IMR-90 (cell line): ENCODE measurements at regions not wholly inside any gene's neighbourhood (a gene's known extent, or its start where the extent isn't known, plus 50 kb on each side); places are given as distances from the start of the nearest gene placed in this dataset.

Source experiments
- ATAC-seq: fragments of 200-7000 bp; cut with Tn5 transposase; 2 replicates; pipeline ENCODE4 v1.9.1; 2020; ENCODE audit warnings: low read depth, mild to moderate bottlenecking, moderate library complexity
- BruUV-seq: library from RNA; stranded (reverse); fragments of 400-500 nt; replicated peaks from 2 replicates; lab custom pipeline; 2021; lab: Mats Ljungman, UMichigan
- CTCF ChIA-PET: fragments of 300-600 bp; formaldehyde crosslinking; extraction: SDS; loops from one replicate; lab custom pipeline; 2021; ENCODE audit warnings: antibody characterized with exemption; lab: Yijun Ruan, JAX
- POLR2A ChIA-PET: fragments of 300-600 bp; sonication (Branson Sonifier 250); formaldehyde crosslinking; loops from one replicate; lab custom pipeline; 2022; ENCODE audit warnings: antibody characterized with exemption; ENCODE audit not compliant: unreplicated experiment; lab: Charles Lee
- DNase-seq: peaks from one replicate; pipeline ENCODE4 v3.0.0; 2013
- H2AFZ ChIP-seq: replicated peaks from 2 replicates; pipeline ENCODE3; 2013; ENCODE audit warnings: low read length, mild to moderate bottlenecking; ENCODE audit not compliant: poor library complexity
- H2AK5ac ChIP-seq: 2 replicates; pipeline ENCODE4 v1.6.1; 2013; ENCODE audit warnings: low read depth, low read length, inconsistent platforms
- H2AK9ac ChIP-seq: replicated peaks from 2 replicates; pipeline ENCODE3; 2013; ENCODE audit warnings: mild to moderate bottlenecking, low read depth, low read length, moderate library complexity; ENCODE audit not compliant: poor library complexity
- H2BK120ac ChIP-seq: 2 replicates; pipeline ENCODE4 v1.6.1; 2013; ENCODE audit warnings: low read depth, low read length, inconsistent platforms
- H2BK15ac ChIP-seq: 3 replicates; pipeline ENCODE4 v1.6.1; 2013; ENCODE audit warnings: low read depth, low read length, inconsistent platforms
- H2BK20ac ChIP-seq: 2 replicates; pipeline ENCODE4 v1.6.1; 2013; ENCODE audit warnings: low read depth, mild to moderate bottlenecking, inconsistent platforms, low read length, moderate library complexity
- H2BK5ac ChIP-seq: 2 replicates; pipeline ENCODE4 v1.6.1; 2013; ENCODE audit warnings: mild to moderate bottlenecking, low read depth, low read length, inconsistent platforms; ENCODE audit not compliant: poor library complexity, severe bottlenecking
- H3K14ac ChIP-seq: replicated peaks from 2 replicates; pipeline ENCODE4 v1.6.1; 2013; ENCODE audit warnings: low read depth, low read length, inconsistent platforms
- H3K18ac ChIP-seq: 2 replicates; pipeline ENCODE4 v1.6.1; 2013; ENCODE audit warnings: low read depth, low read length, control low read depth
- H3K23ac ChIP-seq: 2 replicates; pipeline ENCODE4 v1.6.1; 2013; ENCODE audit warnings: low read depth, low read length, inconsistent platforms
- H3K27ac ChIP-seq: 2 replicates; pipeline ENCODE4 v1.5.1; 2013; ENCODE audit warnings: mild to moderate bottlenecking, control low read depth, low read length; ENCODE audit not compliant: insufficient read depth
- H3K27me3 ChIP-seq: 2 replicates; pipeline ENCODE4 v1.6.1; 2013; ENCODE audit warnings: low read length; ENCODE audit not compliant: control insufficient read depth, insufficient read depth
- H3K36me3 ChIP-seq: 2 replicates; pipeline ENCODE4 v1.6.1; 2013; ENCODE audit warnings: low read length, mixed read lengths; ENCODE audit not compliant: control insufficient read depth, insufficient read depth
- H3K4ac ChIP-seq: 2 replicates; pipeline ENCODE4 v1.6.1; 2013; ENCODE audit warnings: low read depth, low read length, inconsistent platforms
- H3K4me1 ChIP-seq: 2 replicates; pipeline ENCODE4 v1.6.1; 2013; ENCODE audit warnings: low read length, mixed read lengths; ENCODE audit not compliant: control insufficient read depth, insufficient read depth
- H3K4me2 ChIP-seq: 2 replicates; pipeline ENCODE4 v1.6.1; 2013; ENCODE audit warnings: low read depth, mild to moderate bottlenecking, control low read depth, low read length, moderate library complexity
- H3K4me3 ChIP-seq: 2 replicates; pipeline ENCODE4 v1.5.1; 2013; ENCODE audit warnings: low read depth, mild to moderate bottlenecking, control low read depth, low read length, moderate library complexity; ENCODE audit not compliant: insufficient read depth
- H3K56ac ChIP-seq: 2 replicates; pipeline ENCODE4 v1.6.1; 2013; ENCODE audit warnings: low read length, inconsistent platforms; ENCODE audit not compliant: insufficient read depth; ENCODE audit errors: extremely low read depth
- H3K79me1 ChIP-seq, 2 experiments: 2 replicates each; pipeline ENCODE4 v1.6.1; 2013; ENCODE audit warnings: low read length in 2 of 2, inconsistent platforms in 1 of 2, low read depth in 1 of 2
- H3K9ac ChIP-seq: 2 replicates; pipeline ENCODE4 v1.6.1; 2013; ENCODE audit warnings: low read depth, low read length, control low read depth
- H3K9me1 ChIP-seq: 2 replicates; pipeline ENCODE4 v1.6.1; 2013; ENCODE audit warnings: low read length, inconsistent platforms; ENCODE audit not compliant: insufficient read depth
- H3K9me3 ChIP-seq: 2 replicates; pipeline ENCODE4 v1.6.1; 2013; ENCODE audit warnings: low read length; ENCODE audit not compliant: control insufficient read depth, insufficient read depth
- H4K20me1 ChIP-seq: 2 replicates; pipeline ENCODE4 v1.6.1; 2013; ENCODE audit warnings: low read length, inconsistent platforms; ENCODE audit not compliant: insufficient read depth
- H4K5ac ChIP-seq: 2 replicates; pipeline ENCODE4 v1.6.1; 2013; ENCODE audit warnings: mild to moderate bottlenecking, low read depth, low read length, control low read depth
- H4K8ac ChIP-seq, 2 experiments: 2 replicates each; pipeline ENCODE4 v1.6.1; 2013; ENCODE audit warnings: low read depth in 2 of 2, low read length in 2 of 2, control low read depth in 1 of 2, inconsistent platforms in 1 of 2
- H4K91ac ChIP-seq: 2 replicates; pipeline ENCODE4 v1.6.1; 2013; ENCODE audit warnings: low read depth, low read length, inconsistent platforms; ENCODE audit not compliant: insufficient read depth
- BHLHE40 ChIP-seq: fragments of 150-350 bp; IDR thresholded peaks from 2 replicates; pipeline ENCODE4 v1.6.1; 2016; ENCODE audit warnings: mild to moderate bottlenecking, low read depth, low read length
- CEBPB ChIP-seq: IDR thresholded peaks from 2 replicates; pipeline ENCODE4 v1.6.1; 2012; ENCODE audit warnings: low read depth, low read length, improper control_type of control experiment
- CHD1 ChIP-seq: IDR thresholded peaks from 2 replicates; pipeline ENCODE4 v1.6.1; 2012; ENCODE audit warnings: low read depth, low read length, improper control_type of control experiment
- FOS ChIP-seq: fragments of 150-350 bp; IDR thresholded peaks from 2 replicates; pipeline ENCODE4 v1.6.1; 2016; ENCODE audit warnings: low read depth, low read length
- MAFK ChIP-seq: IDR thresholded peaks from 2 replicates; pipeline ENCODE4 v1.6.1; 2012; ENCODE audit warnings: low read depth, low read length, improper control_type of control experiment
- MAZ ChIP-seq: IDR thresholded peaks from 2 replicates; pipeline ENCODE4 v1.6.1; 2012; ENCODE audit warnings: low read depth, mild to moderate bottlenecking, low read length, improper control_type of control experiment, moderate library complexity, borderline replicate concordance
- MXI1 ChIP-seq: IDR thresholded peaks from 2 replicates; pipeline ENCODE4 v1.6.1; 2012; ENCODE audit warnings: low read depth, mild to moderate bottlenecking, low read length, moderate library complexity, borderline replicate concordance
- NFE2L2 ChIP-seq: fragments of 150-350 bp; IDR thresholded peaks from 2 replicates; pipeline ENCODE4 v1.6.1; 2016; ENCODE audit warnings: low read depth, mild to moderate bottlenecking, low read length
- POLR2A ChIP-seq: IDR thresholded peaks from 2 replicates; pipeline ENCODE4 v1.6.1; 2012; ENCODE audit warnings: mild to moderate bottlenecking, low read depth, low read length
- RAD21 ChIP-seq: IDR thresholded peaks from 2 replicates; pipeline ENCODE4 v1.6.1; 2012; ENCODE audit warnings: low read length, improper control_type of control experiment
- RCOR1 ChIP-seq: IDR thresholded peaks from 2 replicates; pipeline ENCODE4 v1.6.1; 2012; ENCODE audit warnings: mild to moderate bottlenecking, low read length, improper control_type of control experiment; ENCODE audit not compliant: insufficient replicate concordance
- RFX5 ChIP-seq: IDR thresholded peaks from 2 replicates; pipeline ENCODE4 v1.8.0; 2012; ENCODE audit warnings: low read depth, mild to moderate bottlenecking, low read length, moderate library complexity
- SMC3 ChIP-seq: fragments of 150-350 bp; IDR thresholded peaks from 2 replicates; pipeline ENCODE4 v1.6.1; 2016; ENCODE audit warnings: low read depth, mild to moderate bottlenecking, antibody characterized with exemption, low read length, moderate library complexity
- WGBS, 2 experiments: methylation state at CpG; one replicate each; pipeline versions ENCODE4 v1.1.5 to v1.1.7; 2013; ENCODE audit warnings: missing lambda C conversion rate in 2 of 2; ENCODE audit not compliant: insufficient read length in 1 of 2; ENCODE audit errors: extremely low coverage in 2 of 2; 5-methylcytosine and 5-hydroxymethylcytosine counted together
- dilution Hi-C: fragments of 300-500 bp; cut with HindIII; formaldehyde crosslinking; loops from one replicate; pipeline ENCODE4 v1.14.3; 2018; ENCODE audit warnings: low sequenced_read_pairs; ENCODE audit not compliant: unreplicated experiment
- in situ Hi-C: fragments of 300-500 bp; cut with MboI; formaldehyde crosslinking; loops from 3 replicates; pipeline ENCODE4 v1.14.3; 2019; ENCODE audit warnings: low sequenced_read_pairs, inconsistent platforms, mixed read lengths
- intact Hi-C: fragments of 100-400 bp; cut with micrococcal nuclease; formaldehyde crosslinking; loops from 2 replicates; pipeline ENCODE4 v1.10.0; 2022
- TF ChIP-seq, protein P1 (sequence below): conservative IDR thresholded peaks from 2 replicates; pipeline ENCODE4 v1.5.1; 2012; ENCODE audit warnings: mild to moderate bottlenecking, low read depth, low read length, improper control_type of control experiment
- TF ChIP-seq, protein P2 (sequence below): fragments of 150-350 bp; IDR thresholded peaks from 2 replicates; pipeline ENCODE4 v1.6.1; 2016; ENCODE audit warnings: low read depth, mild to moderate bottlenecking, low read length, moderate library complexity, borderline replicate concordance
- TF ChIP-seq, protein P3 (sequence below): fragments of 150-350 bp; IDR thresholded peaks from 2 replicates; pipeline ENCODE4 v1.6.1; 2017; ENCODE audit warnings: mild to moderate bottlenecking, antibody characterized with exemption, low read length, low read depth

DNA sequence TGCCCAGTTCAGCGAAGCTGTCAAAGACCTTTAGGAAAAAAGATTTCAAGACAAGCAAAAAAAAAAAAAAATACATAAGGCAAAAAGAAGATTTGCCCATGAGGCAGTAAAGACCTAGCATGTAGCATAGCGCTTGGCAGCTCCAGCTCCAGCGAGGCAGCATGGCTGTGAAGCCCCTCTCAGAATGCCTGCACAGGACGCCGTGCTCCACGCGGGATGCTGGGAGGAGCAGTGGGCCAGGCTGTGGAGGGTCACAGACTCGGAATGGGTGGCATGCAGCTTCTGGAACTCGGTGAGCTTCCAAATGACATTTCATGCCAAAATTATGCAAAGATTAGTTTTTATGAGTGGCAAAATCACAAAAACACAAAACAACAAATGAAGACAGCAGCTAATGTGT, 267.3 kb downstream of the ZNF516 start:
- no peak for ATAC-seq
- H2AK9ac ChIP-seq, result no peak overlapping the region
- no peak overlapping the region for H3K4ac ChIP-seq
- DNase-seq, result no peak
- H4K8ac ChIP-seq, result no peak overlapping the region
- ChIA-PET POLR2A (no interaction called here), CTCF (no interaction called here)
- no peak overlapping the region for H3K14ac ChIP-seq
- no peak overlapping the region for H3K56ac ChIP-seq
- H3K27me3 ChIP-seq, result no peaks in the 10 kb centered on the region
- intact Hi-C loops, result no loop called here
- no peaks in the 10 kb centered on the region for H3K4me1 ChIP-seq
- no peak overlapping the region for H3K9ac ChIP-seq
- BruUV-seq, result no TSS peak
- no peak overlapping the region for H2BK20ac ChIP-seq
- no peak overlapping the region for H2BK15ac ChIP-seq
- no peak overlapping the region for H3K4me2 ChIP-seq
- in situ Hi-C loops, result no loop called here
- H3K36me3 ChIP-seq, result no peaks in the 10 kb centered on the region
- no peak overlapping the region for H2BK120ac ChIP-seq
- dilution Hi-C loops, result no loop called here
- H4K20me1 ChIP-seq, result no peaks in the 10 kb centered on the region
- H4K91ac ChIP-seq, result no peak overlapping the region
- no peaks in the 10 kb centered on the region for H3K9me3 ChIP-seq
- no peaks in the 10 kb centered on the region for H3K9me1 ChIP-seq
- H3K27ac ChIP-seq, result no peak overlapping the region
- 73% methylated on average over 4 of the region's 9 CpGs; no CpG with 5 or more reads in 1 of the 2 experiments for WGBS, 2 experiments
- no peak overlapping the region for H3K4me3 ChIP-seq
- TF ChIP-seq MAFK, result no peak
- TF ChIP-seq, protein P1, sequence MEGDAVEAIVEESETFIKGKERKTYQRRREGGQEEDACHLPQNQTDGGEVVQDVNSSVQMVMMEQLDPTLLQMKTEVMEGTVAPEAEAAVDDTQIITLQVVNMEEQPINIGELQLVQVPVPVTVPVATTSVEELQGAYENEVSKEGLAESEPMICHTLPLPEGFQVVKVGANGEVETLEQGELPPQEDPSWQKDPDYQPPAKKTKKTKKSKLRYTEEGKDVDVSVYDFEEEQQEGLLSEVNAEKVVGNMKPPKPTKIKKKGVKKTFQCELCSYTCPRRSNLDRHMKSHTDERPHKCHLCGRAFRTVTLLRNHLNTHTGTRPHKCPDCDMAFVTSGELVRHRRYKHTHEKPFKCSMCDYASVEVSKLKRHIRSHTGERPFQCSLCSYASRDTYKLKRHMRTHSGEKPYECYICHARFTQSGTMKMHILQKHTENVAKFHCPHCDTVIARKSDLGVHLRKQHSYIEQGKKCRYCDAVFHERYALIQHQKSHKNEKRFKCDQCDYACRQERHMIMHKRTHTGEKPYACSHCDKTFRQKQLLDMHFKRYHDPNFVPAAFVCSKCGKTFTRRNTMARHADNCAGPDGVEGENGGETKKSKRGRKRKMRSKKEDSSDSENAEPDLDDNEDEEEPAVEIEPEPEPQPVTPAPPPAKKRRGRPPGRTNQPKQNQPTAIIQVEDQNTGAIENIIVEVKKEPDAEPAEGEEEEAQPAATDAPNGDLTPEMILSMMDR, result no peak
- TF ChIP-seq RCOR1, result no peak
- TF ChIP-seq CEBPB, result no peak
- TF ChIP-seq RAD21, result no peak
- TF ChIP-seq, protein P2, sequence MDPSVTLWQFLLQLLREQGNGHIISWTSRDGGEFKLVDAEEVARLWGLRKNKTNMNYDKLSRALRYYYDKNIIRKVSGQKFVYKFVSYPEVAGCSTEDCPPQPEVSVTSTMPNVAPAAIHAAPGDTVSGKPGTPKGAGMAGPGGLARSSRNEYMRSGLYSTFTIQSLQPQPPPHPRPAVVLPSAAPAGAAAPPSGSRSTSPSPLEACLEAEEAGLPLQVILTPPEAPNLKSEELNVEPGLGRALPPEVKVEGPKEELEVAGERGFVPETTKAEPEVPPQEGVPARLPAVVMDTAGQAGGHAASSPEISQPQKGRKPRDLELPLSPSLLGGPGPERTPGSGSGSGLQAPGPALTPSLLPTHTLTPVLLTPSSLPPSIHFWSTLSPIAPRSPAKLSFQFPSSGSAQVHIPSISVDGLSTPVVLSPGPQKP, result no peak
- TF ChIP-seq, protein P3, sequence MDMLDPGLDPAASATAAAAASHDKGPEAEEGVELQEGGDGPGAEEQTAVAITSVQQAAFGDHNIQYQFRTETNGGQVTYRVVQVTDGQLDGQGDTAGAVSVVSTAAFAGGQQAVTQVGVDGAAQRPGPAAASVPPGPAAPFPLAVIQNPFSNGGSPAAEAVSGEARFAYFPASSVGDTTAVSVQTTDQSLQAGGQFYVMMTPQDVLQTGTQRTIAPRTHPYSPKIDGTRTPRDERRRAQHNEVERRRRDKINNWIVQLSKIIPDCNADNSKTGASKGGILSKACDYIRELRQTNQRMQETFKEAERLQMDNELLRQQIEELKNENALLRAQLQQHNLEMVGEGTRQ, result no peak
- TF ChIP-seq FOS, result no peak
- TF ChIP-seq MAZ, result no peak
- TF ChIP-seq CHD1, result no peak
- no peak for TF ChIP-seq SMC3
- no peak for TF ChIP-seq RFX5
- TF ChIP-seq BHLHE40, result no peak
- TF ChIP-seq NFE2L2, result no peak
- no peak for TF ChIP-seq MXI1
- no peak for TF ChIP-seq POLR2A
- no peak overlapping the region for H2AFZ ChIP-seq
- H3K18ac ChIP-seq, result no peak overlapping the region
- no peak overlapping the region for H3K23ac ChIP-seq
- H3K79me1 ChIP-seq, result no peaks in the 10 kb centered on the region
- H2BK5ac ChIP-seq, result no peak overlapping the region
- H4K5ac ChIP-seq, result no peak overlapping the region
- H2AK5ac ChIP-seq, result no peak overlapping the region
